Gastrocnemius medialis (tissue), 4 donors: ENCODE measurements at regions not wholly inside any gene's neighbourhood (a gene's known extent, or its start where the extent isn't known, plus 50 kb on each side); places are given as distances from the start of the nearest gene placed in this dataset.

ENCODE experiments used
- ATAC-seq, 2 donors: fragments of 150-250 bp; one replicate each; pipeline ENCODE4 v1.9.1; 2016
- DNase-seq, 2 donors: peaks; one replicate each; pipeline ENCODE4 v3.0.0-alpha.2; 2019
- H3K27ac ChIP-seq, 4 donors: fragments of 200-600 bp; sonication (generic); 1 replicate in 1 of 4; 2 replicates in 3 of 4; pipeline ENCODE4 v1.5.1; 2016 to 2018; ENCODE audit warnings: mild to moderate bottlenecking in 2 of 4, moderate library complexity in 1 of 4
- H3K27me3 ChIP-seq, 3 donors: fragments of 200-600 bp; sonication (generic) in 2 of 3; 1 replicate in 1 of 3; 2 replicates in 2 of 3; pipeline versions ENCODE4 v1.5.1 to v1.6.0; 2016 to 2019; ENCODE audit warnings: mild to moderate bottlenecking in 1 of 3, moderate library complexity in 1 of 3
- H3K36me3 ChIP-seq, 2 donors: fragments of 200-600 bp; sonication (generic) in 1 of 2; one replicate each; pipeline ENCODE4 v1.5.1; 2017 to 2018
- H3K4me1 ChIP-seq, 2 donors: fragments of 200-600 bp; sonication (generic) in 1 of 2; one replicate each; pipeline ENCODE4 v1.5.1; 2016 to 2017; ENCODE audit warnings: mild to moderate bottlenecking in 2 of 2
- H3K4me3 ChIP-seq, 4 donors: fragments of 200-600 bp; sonication (generic) in 3 of 4; 1 replicate in 1 of 4; 2 replicates in 3 of 4; pipeline ENCODE4 v1.5.1; 2016 to 2019; ENCODE audit warnings: mild to moderate bottlenecking in 2 of 4
- H3K9me3 ChIP-seq, 3 donors: fragments of 200-600 bp; sonication (generic) in 2 of 3; 1 replicate in 1 of 3; 2 replicates in 2 of 3; pipeline ENCODE4 v1.5.1; 2016 to 2019
- CTCF ChIP-seq, 5 experiments: fragments of 450-650 bp in 3 of 5; fragments of 200-600 bp in 2 of 5; sonication (generic) in 2 of 5; IDR thresholded peaks in 4 of 5; conservative IDR thresholded peaks in 1 of 5; 1 replicate in 4 of 5; 2 replicates in 1 of 5; pipeline ENCODE4 v1.5.1; 2016 to 2019; ENCODE audit warnings: antibody characterized with exemption in 5 of 5, mild to moderate bottlenecking in 3 of 5, moderate library complexity in 3 of 5
- POLR2A ChIP-seq, 2 donors: fragments of 450-650 bp; IDR thresholded peaks; one replicate each; pipeline ENCODE4 v1.6.1; 2017; ENCODE audit warnings: antibody characterized with exemption in 2 of 2, mild to moderate bottlenecking in 2 of 2, moderate library complexity in 2 of 2
- in situ Hi-C, 4 donors: fragments of 200-750 bp; cut with MboI; loops; one replicate each; pipeline versions ENCODE4 v1.15.0 to v1.8.0; 2017; ENCODE audit warnings: low sequenced_read_pairs in 4 of 4
- intact Hi-C: fragments of 100-400 bp; cut with DNase I; formaldehyde crosslinking; loops from one replicate; pipeline ENCODE4 v1.15.1; 2023; ENCODE audit warnings: low total_unique reads

- no peak for ATAC-seq
- Histone ChIP-seq H3K27me3 (no peaks in the 10 kb centered on the region), H3K27ac (peak overlapping the region; percentile 55 to 79 (median 78)), H3K4me1 (peaks cover 31 to 49% of the 10 kb centered on the region in 2 donors), H3K4me3 (no peak overlapping the region), H3K36me3 (no peaks in the 10 kb centered on the region), H3K9me3 (no peaks in the 10 kb centered on the region)
- in situ Hi-C loops (no loop called here), intact Hi-C loops (loop anchor here (5.0 to 10.0 kb wide), 2 partner anchors 133 to 925 kb away; partner anchors contain the start of genes ATL2 and MAP4K3)
- TF ChIP-seq POLR2A (IDR thresholded peaks at IDR 0.05) (no peak), CTCF (IDR thresholded peaks at IDR 0.05 in 4 of 5, conservative IDR thresholded peaks at IDR 0.05 in 1 of 5) (no peak)
- no peak for DNase-seq
Measured at GRCh38 chr2:38509947-38510326, 92.8 kb downstream of the HNRNPLL start.

DNA sequence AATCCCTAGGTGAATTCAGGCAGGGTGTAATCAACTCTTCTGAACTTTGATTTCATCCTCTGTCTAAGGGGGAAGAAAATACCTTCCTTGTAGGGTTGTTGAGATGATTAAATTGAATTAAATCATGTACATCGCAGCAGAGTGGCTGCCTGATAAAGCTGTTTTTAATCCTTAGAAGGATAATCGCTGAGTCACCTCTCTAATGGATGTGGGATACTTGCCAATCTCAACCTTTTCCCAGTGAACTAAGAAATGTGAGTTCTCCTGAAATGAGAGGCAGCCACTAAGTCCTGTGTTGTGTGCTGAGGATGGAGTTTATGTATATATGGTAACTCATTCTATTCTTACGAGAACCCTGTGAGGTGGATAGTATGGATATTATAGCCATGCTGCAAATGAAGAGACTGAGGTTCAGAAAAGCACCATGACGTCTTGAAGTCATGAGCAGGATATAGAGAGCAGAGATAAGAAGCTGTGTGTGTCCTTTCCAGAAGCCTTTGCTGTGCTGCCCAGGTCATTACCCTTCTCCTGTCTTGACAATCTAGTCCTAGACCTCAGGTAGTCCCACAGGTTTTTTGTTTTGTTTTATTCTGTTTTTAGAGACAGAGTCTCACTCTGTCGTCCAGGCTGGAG, 93.3 kb downstream of the HNRNPLL start:
- Histone ChIP-seq H3K27me3 (no peaks in the 10 kb centered on the region), H3K27ac (peak overlapping the region; percentile 55 to 79 (median 78)), H3K36me3 (no peaks in the 10 kb centered on the region), H3K9me3 (no peaks in the 10 kb centered on the region), H3K4me3 (no peak overlapping the region), H3K4me1 (peaks cover 32 to 51% of the 10 kb centered on the region in 2 donors)
- ATAC-seq (no peak), DNase-seq (no peak)
- TF ChIP-seq CTCF (IDR thresholded peaks at IDR 0.05 in 4 of 5, conservative IDR thresholded peaks at IDR 0.05 in 1 of 5) (no peak), POLR2A (IDR thresholded peaks at IDR 0.05) (no peak)
- intact Hi-C loops: loop anchor here (5.0 to 10.0 kb wide), 2 partner anchors 132 to 925 kb away; partner anchors contain the start of genes ATL2 and MAP4K3
- in situ Hi-C loops: no loop called here

DNA sequence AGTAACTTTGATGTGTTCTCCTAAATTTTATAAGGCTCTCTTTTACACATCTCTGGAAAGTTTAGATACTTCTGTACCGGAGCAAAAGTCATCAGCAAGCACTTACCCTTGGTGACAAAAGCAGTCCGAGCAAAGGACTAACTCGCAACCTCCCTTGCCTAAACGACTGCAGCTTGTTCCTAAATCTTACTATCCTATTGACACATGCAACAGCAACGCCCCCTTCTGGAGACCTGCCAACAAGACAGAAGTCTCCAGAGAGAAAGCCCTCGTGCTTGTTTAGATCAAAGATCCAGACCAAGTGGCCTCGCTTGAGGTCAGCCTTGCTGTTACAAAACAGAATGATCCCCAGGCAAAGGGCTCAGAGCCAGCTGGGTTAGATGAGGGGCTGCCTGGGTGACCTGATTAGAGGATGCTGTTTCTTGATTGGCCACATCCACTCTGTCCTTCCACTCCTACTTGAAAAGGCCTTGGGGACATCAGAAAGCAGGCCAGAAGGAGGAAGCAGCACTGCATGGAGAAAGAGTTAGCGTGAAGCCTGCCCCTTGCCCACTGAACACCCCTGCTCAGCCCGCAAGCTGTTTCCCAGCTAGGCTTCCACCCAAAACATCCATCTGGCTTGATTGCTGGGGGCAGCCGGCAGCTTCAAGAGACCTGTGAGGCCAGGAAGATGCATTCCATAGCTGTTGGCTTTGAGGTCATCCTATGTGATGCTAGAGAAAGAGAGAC, 94.3 kb downstream of the HNRNPLL start:
- H3K4me1 ChIP-seq: peaks cover 38 to 53% of the 10 kb centered on the region in 2 donors

DNA sequence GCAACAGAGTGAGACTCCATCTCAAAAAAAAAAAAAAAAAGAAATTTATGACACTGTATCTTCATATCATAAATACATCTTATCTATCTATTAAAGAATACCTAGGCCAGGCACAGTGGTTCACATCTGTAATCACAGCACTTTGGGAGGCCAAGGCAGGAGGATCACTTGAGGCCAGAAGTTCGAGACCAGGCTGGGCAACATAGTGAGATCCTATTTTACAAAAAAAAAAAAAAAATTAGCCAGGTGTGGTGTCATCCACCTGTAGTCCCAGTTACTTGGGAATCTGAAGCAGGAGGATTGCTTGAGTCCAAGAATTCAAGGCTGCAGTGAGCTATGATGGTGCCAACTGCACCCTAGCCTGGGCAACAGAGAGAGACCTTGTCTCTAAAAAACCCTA, 95.0 kb downstream of the HNRNPLL start:
- H3K36me3 ChIP-seq: no peaks in the 10 kb centered on the region
- ATAC-seq (no peak), DNase-seq (no peak)
- in situ Hi-C loops: no loop called here
- H3K4me1 ChIP-seq: peaks cover 38 to 53% of the 10 kb centered on the region in 2 donors
- H3K27me3 ChIP-seq: no peaks in the 10 kb centered on the region
- no peak overlapping the region for H3K4me3 ChIP-seq
- no peak for TF ChIP-seq CTCF (IDR thresholded peaks at IDR 0.05 in 4 of 5, conservative IDR thresholded peaks at IDR 0.05 in 1 of 5)
- TF ChIP-seq POLR2A (IDR thresholded peaks at IDR 0.05): no peak
- H3K27ac ChIP-seq: peak overlapping the region; percentile 55 to 79 (median 78)
- intact Hi-C loops: loop anchor here (5.0 to 10.0 kb wide), 2 partner anchors 130 to 927 kb away; partner anchors contain the start of genes ATL2 and MAP4K3
- no peaks in the 10 kb centered on the region for H3K9me3 ChIP-seq

More for the DNA sequence above, 94.3 kb downstream of the HNRNPLL start:
- H3K27me3 ChIP-seq: no peaks in the 10 kb centered on the region
- H3K4me3 ChIP-seq: no peak overlapping the region
- DNase-seq: peak; percentile 83 to 92
- H3K27ac ChIP-seq: peak overlapping the region; percentile 55 to 79 (median 78)
- intact Hi-C loops: loop anchor here (5.0 to 10.0 kb wide), 2 partner anchors 131 to 926 kb away; partner anchors contain the start of genes ATL2 and MAP4K3
- TF ChIP-seq POLR2A (IDR thresholded peaks at IDR 0.05) (peak in 1 of 2 donors; percentile 30), CTCF (IDR thresholded peaks at IDR 0.05 in 4 of 5, conservative IDR thresholded peaks at IDR 0.05 in 1 of 5) (peak in 1 of 5 experiments; percentile 28)
- H3K36me3 ChIP-seq: no peaks in the 10 kb centered on the region
- peak; percentile 39 to 42 for ATAC-seq
- no peaks in the 10 kb centered on the region for H3K9me3 ChIP-seq
- in situ Hi-C loops: no loop called here
